Naive B cell (primary cell): ENCODE measurements at regions not wholly inside any gene's neighbourhood (a gene's known extent, or its start where the extent isn't known, plus 50 kb on each side); places are given as distances from the start of the nearest gene placed in this dataset.
A peak's percentile ranks its signal among the peaks of the same experiment; 100 is the strongest.
"Not testable (repeated sequence)": the region's sequence is repeated elsewhere in the genome, so short reads cannot be mapped to it uniquely, and the experiment has no call there.

Experiments
- ATAC-seq, 2 donors: fragments of 150-1000 bp; cut with Tn5 transposase; 2 replicates each; pipeline ENCODE4 v1.10.0; 2021; ENCODE audit warnings: low read depth in 2 of 2, mild to moderate bottlenecking in 2 of 2, moderate library complexity in 2 of 2
- DNase-seq: peaks from one replicate; pipeline ENCODE4 v3.0.0; 2022
- H3K27ac Mint-ChIP-seq, 6 donors: one replicate each; pipeline ENCODE4 v1.8.0; 2020 to 2022; ENCODE audit warnings: mild to moderate bottlenecking in 6 of 6, mixed read lengths in 6 of 6, moderate library complexity in 5 of 6, inconsistent platforms in 2 of 6
- H3K27me3 Mint-ChIP-seq, 3 donors: one replicate each; pipeline ENCODE4 v1.8.0; 2021 to 2022; ENCODE audit warnings: mixed read lengths in 3 of 3, mild to moderate bottlenecking in 1 of 3
- H3K36me3 Mint-ChIP-seq, 2 donors: one replicate each; pipeline ENCODE4 v1.8.0; 2020 to 2022; ENCODE audit warnings: mixed read lengths in 2 of 2, inconsistent platforms in 1 of 2, mild to moderate bottlenecking in 1 of 2
- H3K4me1 Mint-ChIP-seq, 3 donors: one replicate each; pipeline ENCODE4 v1.8.0; 2020 to 2022; ENCODE audit warnings: mixed read lengths in 3 of 3, inconsistent platforms in 1 of 3, mild to moderate bottlenecking in 1 of 3, moderate library complexity in 1 of 3
- H3K4me3 Mint-ChIP-seq, 8 donors: one replicate each; pipeline ENCODE4 v1.8.0; 2020 to 2022; ENCODE audit warnings: mild to moderate bottlenecking in 8 of 8, mixed read lengths in 8 of 8, moderate library complexity in 8 of 8, inconsistent platforms in 2 of 8
- H3K9me3 Mint-ChIP-seq, 7 donors: one replicate each; pipeline ENCODE4 v1.8.0; 2020 to 2022; ENCODE audit warnings: mixed read lengths in 7 of 7, mild to moderate bottlenecking in 5 of 7, inconsistent platforms in 2 of 7, moderate library complexity in 1 of 7

DNA sequence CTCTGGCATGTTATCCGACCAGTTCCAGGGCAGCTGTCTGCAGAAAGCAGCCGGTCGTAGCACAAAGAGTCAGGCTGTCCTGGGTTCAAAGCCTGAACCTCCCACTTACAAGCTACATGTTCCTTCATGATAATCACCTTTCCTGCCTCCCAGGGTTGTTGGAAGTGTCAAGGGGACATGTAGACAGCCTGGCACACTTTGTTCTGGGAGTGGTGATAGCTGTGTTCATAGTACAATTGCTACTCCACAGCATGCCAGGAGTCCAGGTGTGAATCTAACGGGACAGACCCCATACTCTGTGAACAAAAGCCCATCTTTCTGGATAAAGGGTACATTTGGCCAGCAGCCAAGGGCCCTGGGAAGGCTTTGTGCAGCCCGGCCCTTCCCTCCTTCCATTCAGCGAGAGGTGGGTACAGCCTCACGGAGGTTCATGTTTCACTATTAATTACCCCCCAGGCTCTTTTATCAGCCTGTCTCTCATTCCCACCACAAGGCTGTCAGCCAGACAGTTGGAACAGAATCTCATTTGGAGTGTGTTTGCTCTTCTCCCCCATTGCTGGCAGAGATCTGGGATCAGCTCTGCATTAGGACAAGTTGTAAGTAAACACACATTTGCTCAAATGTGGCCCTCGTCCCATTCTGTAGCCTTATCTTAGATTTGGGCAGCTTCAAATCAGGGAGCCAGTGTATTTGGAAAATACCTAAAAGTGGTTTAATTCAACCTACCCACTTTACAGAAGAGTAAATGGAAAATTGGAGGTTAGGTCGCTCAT lies 101.2 kb downstream of the PROP1 start:
- DNase-seq, H3K27me3 Mint-ChIP-seq, H3K4me3 Mint-ChIP-seq, H3K27ac Mint-ChIP-seq, H3K4me1 Mint-ChIP-seq, H3K9me3 Mint-ChIP-seq, H3K36me3 Mint-ChIP-seq, ATAC-seq: not testable (repeated sequence)

DNA sequence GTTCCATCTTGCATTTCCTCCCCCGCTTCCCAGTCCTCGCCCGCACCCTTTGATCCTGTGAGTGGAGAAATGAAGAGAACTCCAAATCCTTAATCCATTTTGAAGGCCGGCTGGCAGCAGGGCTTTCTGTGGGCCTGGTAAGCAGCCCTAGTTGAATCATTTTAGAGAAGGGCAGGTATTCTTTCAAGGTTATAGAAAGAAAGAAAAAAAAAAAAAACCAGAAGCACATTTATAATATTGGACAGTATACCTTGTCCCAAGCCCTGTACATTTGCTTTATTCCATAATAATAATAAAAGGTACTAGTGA lies 103.7 kb downstream of the PROP1 start:
- H3K27me3 Mint-ChIP-seq, H3K36me3 Mint-ChIP-seq, DNase-seq, H3K4me1 Mint-ChIP-seq, H3K9me3 Mint-ChIP-seq, ATAC-seq, H3K4me3 Mint-ChIP-seq, H3K27ac Mint-ChIP-seq: not testable (repeated sequence)

DNA sequence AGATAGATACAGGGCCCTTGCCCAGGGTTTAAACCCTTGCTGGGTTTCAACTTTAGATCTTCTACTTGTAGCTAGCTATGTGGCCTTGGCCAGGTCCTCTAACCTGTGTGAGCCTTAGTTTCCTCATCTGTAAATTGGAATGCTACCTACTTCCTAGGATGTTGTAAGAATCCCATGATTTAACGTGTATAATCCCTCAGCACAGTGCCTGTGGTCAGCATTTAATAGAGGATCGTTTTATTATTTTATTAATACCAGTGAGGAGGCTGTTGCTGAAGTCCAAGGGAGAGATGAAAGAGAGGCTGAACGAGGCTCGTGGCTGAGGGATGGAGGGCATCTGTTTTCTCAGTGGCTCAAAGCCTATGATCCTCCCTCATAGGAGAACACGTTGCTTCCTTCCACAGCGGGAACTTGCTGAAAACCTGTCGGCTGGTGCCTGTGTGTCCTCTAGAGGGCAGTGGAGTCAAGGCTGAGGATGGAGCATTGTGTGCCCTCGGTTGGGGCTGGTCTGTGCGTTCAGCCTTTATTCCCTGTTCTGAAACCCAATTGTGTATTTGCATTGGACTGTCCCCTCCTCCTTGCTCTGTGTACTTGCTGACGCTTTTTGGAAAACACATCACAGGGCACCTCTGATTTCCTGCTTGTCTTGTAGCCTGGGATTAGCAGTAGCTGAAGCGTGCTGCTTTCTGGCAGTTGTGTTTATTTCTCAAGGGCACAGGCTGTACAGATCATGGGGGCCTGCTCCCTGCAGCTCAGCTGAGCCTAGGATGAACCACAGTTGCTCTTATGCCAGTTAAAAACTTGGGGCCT lies 104.3 kb downstream of the PROP1 start:
- H3K27ac Mint-ChIP-seq: not testable (repeated sequence)

DNA sequence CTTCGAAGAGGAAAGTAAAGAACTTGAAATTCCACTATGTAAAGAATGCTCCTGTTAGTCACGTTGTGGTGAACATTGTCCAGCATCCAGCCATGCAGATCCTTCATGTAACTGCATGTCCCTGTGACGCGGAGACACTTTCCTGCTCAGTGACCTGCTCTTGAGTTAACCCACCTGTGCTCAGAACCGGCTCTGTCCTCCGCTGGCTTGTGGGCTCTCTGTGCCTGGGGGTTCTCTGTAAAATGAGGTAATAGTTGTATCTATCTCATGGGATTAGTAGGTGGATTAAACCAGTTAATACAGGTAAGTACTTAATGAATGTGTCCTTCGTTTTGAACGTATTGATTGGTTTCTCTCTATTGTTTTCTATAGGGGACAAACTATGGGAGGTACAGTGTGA lies 100.6 kb upstream of the FAM153A start:
- not testable (repeated sequence) for DNase-seq, H3K27ac Mint-ChIP-seq, H3K4me1 Mint-ChIP-seq, ATAC-seq, H3K36me3 Mint-ChIP-seq, H3K27me3 Mint-ChIP-seq, H3K9me3 Mint-ChIP-seq
- peak overlapping the region in 1 of 8 donors; percentile 66 for H3K4me3 Mint-ChIP-seq

More for the DNA sequence above, 104.3 kb downstream of the PROP1 start:
- not testable (repeated sequence) for DNase-seq, H3K4me3 Mint-ChIP-seq, H3K4me1 Mint-ChIP-seq, H3K27me3 Mint-ChIP-seq, H3K9me3 Mint-ChIP-seq, H3K36me3 Mint-ChIP-seq
- peak; percentile 91 to 95 for ATAC-seq

DNA sequence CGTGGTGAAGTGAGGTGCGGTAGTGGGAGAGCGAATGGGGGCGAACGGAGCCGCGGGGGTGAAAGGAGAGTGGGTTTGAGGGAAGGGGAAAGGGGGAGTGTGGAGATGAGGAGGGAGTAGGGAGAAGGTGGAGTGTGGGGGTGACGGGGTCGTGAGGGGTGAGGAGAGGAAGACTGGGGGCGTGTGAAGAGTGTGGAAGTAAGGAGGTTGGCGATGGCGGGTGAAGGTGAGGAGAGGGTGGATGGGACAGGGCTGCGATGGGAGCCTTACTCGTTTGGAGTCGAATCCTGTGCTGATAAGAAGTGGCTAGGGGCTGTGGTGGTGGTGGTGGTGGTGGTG lies 93.2 kb upstream of the FAM153A start:
- H3K4me3 Mint-ChIP-seq: peak overlapping the region; percentile 44 to 91 (median 72)
- H3K27ac Mint-ChIP-seq, H3K9me3 Mint-ChIP-seq, H3K27me3 Mint-ChIP-seq, H3K4me1 Mint-ChIP-seq, H3K36me3 Mint-ChIP-seq, ATAC-seq, DNase-seq: not testable (repeated sequence)

DNA sequence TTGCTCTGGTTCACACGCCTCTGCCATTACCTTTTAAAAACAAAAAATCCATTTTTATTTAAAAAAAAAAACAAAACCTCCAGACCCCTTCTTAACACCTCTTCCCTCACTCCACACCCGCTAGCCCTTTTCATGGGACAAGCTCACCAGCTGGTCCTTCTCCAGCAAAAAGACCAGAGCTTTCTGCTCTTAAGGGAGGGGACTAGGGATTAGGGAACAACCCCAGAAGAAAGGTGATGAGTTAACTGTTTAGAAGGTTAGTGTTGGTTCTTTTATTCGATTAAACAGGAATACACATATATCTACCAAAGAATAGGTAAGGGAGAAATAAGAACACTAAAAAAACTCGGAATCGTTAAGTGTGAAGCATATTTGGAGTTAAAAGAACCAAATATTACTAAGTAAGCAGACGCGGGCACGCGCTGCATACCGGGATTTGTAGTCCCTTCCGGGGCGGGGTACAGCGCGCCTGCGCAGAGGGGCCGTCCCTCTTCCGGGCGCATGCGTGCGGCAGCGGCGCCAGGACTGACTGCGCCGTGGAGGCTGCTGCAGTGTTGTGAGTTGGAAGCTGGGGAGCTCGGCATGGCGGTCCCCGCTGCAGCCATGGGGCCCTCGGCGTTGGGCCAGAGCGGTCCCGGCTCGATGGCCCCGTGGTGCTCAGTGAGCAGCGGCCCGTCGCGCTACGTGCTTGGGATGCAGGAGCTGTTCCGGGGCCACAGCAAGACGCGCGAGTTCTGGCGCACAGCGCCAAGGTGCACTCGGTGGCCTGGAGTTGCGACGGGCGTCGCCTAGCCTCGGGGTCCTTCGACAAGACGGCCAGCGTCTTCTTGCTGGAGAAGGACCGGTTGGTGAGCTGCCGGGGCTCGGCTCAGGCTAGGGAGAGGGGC lies 92.6 kb upstream of the FAM153A start:
- peak overlapping the region in 5 of 8 donors; percentile 35 to 73 (median 49) for H3K4me3 Mint-ChIP-seq
- DNase-seq, H3K9me3 Mint-ChIP-seq, H3K27ac Mint-ChIP-seq, H3K27me3 Mint-ChIP-seq, H3K36me3 Mint-ChIP-seq, H3K4me1 Mint-ChIP-seq: not testable (repeated sequence)
- ATAC-seq: peak; percentile 66 to 69

DNA sequence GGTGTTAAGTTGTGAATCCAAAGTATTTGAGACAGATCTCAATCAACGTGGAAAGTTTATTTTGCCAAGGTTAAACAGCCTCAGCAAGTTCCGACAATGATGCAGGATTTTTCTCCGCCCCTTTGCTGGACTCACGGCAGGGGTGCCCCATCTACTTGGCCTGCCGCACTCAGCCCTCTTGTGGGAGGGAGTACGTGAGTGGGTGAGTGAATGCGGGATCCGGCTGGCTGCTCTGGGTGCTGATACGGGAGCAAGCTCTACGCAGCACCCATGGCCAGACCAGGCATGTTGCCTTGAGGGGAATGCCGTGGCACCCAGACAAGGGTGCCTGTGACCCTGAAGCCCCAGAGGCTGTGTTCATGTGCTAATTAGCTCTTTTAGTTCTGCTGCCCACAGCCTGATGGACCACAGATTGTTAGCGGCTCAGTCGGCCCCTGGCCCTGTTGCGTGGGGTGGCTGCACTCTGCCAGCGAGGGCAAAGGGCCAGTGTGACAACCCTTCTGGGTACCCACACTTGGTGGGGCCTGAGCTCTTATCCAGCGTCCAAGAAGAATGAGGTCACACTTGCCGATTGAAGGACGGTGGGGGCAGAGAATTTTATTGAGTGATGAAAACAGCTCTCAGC lies 81.2 kb upstream of the FAM153A start:
- not testable (repeated sequence) for ATAC-seq

DNA sequence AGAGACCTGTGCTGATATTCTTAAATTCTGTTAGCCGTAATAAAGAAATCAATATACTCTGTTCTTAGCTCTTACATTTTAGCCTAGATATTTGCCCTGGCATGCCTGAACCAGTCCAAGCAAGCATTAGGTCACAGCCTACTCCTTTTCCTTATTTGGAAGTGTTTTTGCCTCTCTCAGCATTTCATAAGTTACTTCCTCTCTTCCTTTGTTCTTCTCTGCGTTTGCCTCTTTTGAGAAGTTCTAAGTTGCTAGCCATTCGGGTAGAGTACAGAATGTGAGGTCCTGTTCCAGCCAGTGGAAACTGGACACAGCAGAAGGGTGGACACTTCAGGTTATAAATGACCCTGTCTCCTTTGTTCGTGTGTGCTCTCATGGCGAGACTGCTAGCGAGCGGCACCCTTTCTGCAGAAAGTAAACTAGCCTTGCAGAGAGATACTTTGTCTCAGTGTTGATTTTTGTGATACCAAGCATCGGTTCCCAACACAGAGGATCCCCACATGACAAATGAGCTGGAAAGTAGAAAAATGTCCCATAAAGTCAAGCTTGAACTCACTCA lies 75.0 kb upstream of the FAM153A start:
- H3K36me3 Mint-ChIP-seq, H3K27ac Mint-ChIP-seq, H3K9me3 Mint-ChIP-seq, H3K4me3 Mint-ChIP-seq, ATAC-seq, DNase-seq, H3K4me1 Mint-ChIP-seq, H3K27me3 Mint-ChIP-seq: not testable (repeated sequence)

More for the DNA sequence above, 81.2 kb upstream of the FAM153A start:
- not testable (repeated sequence) for DNase-seq, H3K27me3 Mint-ChIP-seq, H3K36me3 Mint-ChIP-seq, H3K4me3 Mint-ChIP-seq, H3K4me1 Mint-ChIP-seq, H3K9me3 Mint-ChIP-seq
- peak overlapping the region in 1 of 6 donors; percentile 29 for H3K27ac Mint-ChIP-seq

DNA sequence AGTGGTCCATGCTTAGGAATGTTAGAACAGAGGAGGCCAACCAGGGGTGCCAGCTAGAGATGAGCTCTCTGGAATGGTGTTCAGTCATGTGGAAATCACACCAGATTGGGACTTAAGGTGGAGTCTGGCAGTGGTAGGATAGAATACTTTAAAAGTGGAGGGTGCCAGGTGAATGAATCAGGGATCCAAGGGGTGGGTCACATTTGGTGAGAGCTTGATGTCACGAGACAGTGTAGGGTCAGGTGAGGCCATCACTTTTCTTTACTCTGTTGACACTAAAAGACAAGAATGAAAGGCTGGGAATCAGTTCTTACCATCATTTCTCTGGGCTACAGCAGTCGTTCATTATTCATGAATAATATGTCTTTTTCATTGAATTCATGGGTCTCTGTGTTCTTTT lies 73.8 kb upstream of the FAM153A start:
- not testable (repeated sequence) for ATAC-seq

DNA sequence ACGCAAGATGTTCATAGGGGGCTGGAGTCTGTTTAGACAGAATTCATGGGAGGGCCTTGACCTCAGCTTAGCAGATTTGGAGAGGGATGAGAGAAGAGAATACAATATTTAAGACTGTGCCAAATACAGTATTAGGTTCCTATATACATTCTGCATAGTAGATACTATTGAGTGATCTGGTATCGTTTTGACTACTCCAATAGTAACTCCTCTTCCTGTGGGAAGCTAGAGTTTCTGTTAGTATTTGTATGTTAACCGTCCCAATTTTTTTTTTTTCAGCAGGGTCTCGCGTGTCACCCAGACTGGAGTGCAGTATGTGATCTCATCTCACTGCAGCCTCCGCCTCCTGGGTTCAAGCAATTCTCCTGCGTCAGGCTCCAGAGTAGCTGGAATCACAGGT lies 65.2 kb upstream of the FAM153A start:
- not testable (repeated sequence) for H3K27ac Mint-ChIP-seq, ATAC-seq, DNase-seq, H3K4me3 Mint-ChIP-seq, H3K36me3 Mint-ChIP-seq, H3K27me3 Mint-ChIP-seq, H3K9me3 Mint-ChIP-seq, H3K4me1 Mint-ChIP-seq

More for the DNA sequence above, 73.8 kb upstream of the FAM153A start:
- not testable (repeated sequence) for H3K27ac Mint-ChIP-seq, H3K4me3 Mint-ChIP-seq, DNase-seq, H3K9me3 Mint-ChIP-seq, H3K4me1 Mint-ChIP-seq, H3K27me3 Mint-ChIP-seq, H3K36me3 Mint-ChIP-seq

DNA sequence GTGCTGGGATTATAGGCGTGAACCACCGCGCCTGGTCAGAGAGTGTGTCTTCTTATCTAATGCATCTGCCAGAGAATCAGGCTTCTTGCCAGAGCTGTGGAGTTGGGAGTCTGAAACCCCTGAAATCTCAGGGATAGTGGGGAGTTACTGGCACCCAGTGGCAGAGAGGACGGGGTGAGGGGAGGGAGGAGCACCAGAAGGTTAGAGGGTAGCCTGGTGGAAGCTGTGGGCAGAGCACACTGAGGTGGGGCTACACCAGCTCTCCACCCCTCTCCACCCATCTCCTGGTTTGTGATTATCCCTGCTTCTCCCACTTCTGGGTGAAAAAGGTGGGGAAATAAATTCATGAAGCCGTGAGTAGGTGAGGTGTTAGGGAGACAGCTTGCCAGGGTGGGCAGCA lies 63.9 kb upstream of the FAM153A start:
- not testable (repeated sequence) for H3K4me3 Mint-ChIP-seq, H3K27ac Mint-ChIP-seq, DNase-seq, H3K9me3 Mint-ChIP-seq, H3K4me1 Mint-ChIP-seq, H3K27me3 Mint-ChIP-seq, H3K36me3 Mint-ChIP-seq, ATAC-seq

DNA sequence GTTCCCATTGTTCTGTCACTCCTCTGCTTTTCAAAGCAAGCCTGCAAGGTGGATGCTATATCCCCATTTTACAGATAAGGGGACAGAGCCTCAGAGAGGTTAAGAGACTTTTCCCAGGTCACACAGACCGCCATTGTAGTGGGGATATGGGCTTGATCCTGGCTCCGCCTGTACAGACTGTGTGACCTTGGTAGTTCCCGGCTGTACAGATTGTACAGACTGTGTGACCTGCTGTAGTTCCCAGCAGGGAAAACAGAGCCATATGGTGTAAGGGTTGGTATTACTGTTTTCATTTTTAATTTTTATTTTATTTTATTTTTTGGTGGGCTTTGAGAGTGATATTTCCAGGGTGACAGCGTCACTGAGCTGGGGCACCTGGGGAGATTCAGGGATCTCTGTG lies 63.2 kb upstream of the FAM153A start:
- H3K4me3 Mint-ChIP-seq, H3K9me3 Mint-ChIP-seq, H3K36me3 Mint-ChIP-seq, DNase-seq, H3K4me1 Mint-ChIP-seq, H3K27me3 Mint-ChIP-seq, ATAC-seq, H3K27ac Mint-ChIP-seq: not testable (repeated sequence)

DNA sequence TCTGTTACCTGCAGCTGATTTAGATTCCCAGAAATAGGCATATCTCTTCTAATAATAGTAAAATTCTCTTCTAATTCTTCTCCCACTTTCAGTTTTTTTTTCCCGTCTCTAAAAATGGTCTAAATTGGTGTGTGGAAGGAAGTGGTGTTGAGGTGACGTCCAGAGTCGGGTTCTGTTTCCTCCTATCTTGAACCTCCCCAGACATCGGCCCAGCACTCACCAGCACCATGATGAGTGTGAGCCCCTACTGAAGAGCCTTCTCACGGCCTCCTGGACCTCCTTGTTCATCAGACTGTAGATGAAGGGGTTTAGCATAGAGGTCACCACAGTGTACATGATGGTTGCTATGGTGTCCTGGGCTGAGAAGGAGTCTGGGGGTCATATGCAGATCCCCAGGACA lies 53.5 kb upstream of the FAM153A start:
- H3K9me3 Mint-ChIP-seq, H3K27me3 Mint-ChIP-seq, H3K36me3 Mint-ChIP-seq: not testable (repeated sequence)
- H3K4me3 Mint-ChIP-seq: peak overlapping the region; percentile 59 to 95 (median 85)
- DNase-seq: peak; percentile 26
- H3K4me1 Mint-ChIP-seq: peaks cover 13 to 17% (median 14%) of the 10 kb centered on the region in 3 donors
- H3K27ac Mint-ChIP-seq: peak overlapping the region in 4 of 6 donors; percentile 45 to 94 (median 78)
- ATAC-seq: peak; percentile 88 to 91
